ENCODE measurements at regions not wholly inside any gene's neighbourhood (a gene's known extent, or its start where the extent isn't known, plus 50 kb on each side); places are given as distances from the start of the nearest gene placed in this dataset.
"Not testable (repeated sequence)": the region's sequence is repeated elsewhere in the genome, so short reads cannot be mapped to it uniquely, and the experiment has no call there.

DNA sequence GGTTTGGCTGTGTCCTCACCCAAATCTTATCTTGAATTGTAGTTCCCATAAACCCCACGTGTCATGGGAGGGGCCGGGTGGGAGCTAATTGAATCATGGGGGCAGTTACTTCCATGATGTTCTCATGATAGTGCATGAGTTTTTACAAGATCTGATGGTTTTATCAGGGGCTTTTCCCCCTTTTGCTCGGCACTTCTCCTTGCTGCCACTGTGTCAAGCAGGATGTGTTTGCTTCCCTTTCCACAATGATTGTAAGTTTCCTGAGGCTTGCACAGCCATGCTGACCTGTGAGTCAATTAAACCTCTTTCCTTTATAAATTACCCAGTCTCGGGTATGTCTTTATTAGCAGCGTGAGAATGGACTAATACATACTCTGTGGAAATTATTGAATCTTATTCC, 141.2 kb upstream of the MAGI2 start:
- not testable (repeated sequence) for TF ChIP-seq CTCF, POLR2A (IDR thresholded peaks at IDR 0.05)
